ENCODE measurements at regions not wholly inside any gene's neighbourhood (a gene's known extent, or its start where the extent isn't known, plus 50 kb on each side); places are given as distances from the start of the nearest gene placed in this dataset.

- TF ChIP-seq TAF1 (IDR thresholded peaks at IDR 0.05; ENCODE audit: borderline replicate concordance, low read depth, low read length), result no peak
- no peak for TF ChIP-seq POLR2AphosphoS5 (IDR thresholded peaks at IDR 0.05; ENCODE audit: low read depth, low read length)
Measured at GRCh38 chr7:153413199-153413539, 639.0 kb upstream of the DPP6 start.
